ENCODE measurements at regions not wholly inside any gene's neighbourhood (a gene's known extent, or its start where the extent isn't known, plus 50 kb on each side); places are given as distances from the start of the nearest gene placed in this dataset.
"Not testable (repeated sequence)": the region's sequence is repeated elsewhere in the genome, so short reads cannot be mapped to it uniquely, and the experiment has no call there.

DNA sequence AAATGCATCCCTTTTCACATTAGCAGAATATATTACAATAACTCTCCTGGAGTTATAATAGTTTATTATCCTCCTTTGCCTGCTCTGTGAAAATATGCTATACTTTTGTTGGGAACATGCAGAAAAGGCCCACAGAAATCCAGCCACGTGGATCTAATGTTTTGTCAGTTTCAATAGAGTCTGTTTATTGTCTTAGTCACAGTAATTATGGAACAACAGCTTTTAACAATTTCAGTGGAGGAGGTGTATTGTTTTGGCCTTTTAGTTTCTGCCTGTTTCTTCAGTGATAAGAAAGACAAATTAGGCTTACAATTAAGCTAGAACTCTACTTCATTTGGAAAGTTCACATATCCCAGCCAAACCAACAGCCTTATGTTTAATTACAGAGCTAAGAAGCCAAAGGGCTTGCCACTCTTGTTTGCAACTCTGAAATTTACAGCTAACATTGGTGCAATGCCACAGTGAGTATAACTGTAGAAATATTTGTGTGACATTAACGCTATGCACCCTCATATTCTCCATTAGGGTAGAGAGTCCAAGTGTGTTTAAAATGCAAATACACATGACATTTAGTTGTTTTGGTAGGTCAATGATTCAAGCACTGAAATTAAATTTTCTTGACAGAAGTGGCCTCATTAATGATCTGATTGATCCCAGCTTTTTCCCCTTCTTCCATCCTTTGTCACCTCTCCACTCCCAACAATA lies 175.8 kb downstream of the USP46 start:
- Mint-ChIP-seq H3K9me3 (no peaks in the 10 kb centered on the region), H3K27ac (no peak overlapping the region), H3K36me3 (no peaks in the 10 kb centered on the region)
- ATAC-seq: no peak
- no peak for DNase-seq (ENCODE audit: low spot score in 2 of 2)

DNA sequence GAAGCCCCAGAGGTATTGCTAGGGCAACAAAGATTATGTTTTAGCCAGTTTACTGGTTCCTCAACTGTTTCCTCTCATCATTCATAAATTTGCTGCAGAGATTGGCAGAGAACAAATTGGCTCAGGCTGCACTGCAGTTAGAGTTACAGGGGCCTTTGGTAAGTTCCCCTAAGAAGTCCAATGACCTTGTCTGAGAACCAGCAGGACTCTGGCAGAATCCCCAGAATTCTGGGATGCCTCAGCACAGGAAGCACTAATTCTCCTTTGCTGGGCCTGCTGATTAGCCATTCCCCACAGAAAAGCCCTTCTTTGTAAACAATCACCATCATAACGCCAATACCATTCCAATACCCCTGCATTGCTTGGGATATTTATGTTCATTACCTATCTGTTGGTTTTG lies 151.3 kb downstream of the USP46 start:
- H3K27ac Mint-ChIP-seq: no peak overlapping the region
- H3K9me3 Mint-ChIP-seq: peaks cover 4 to 5% of the 10 kb centered on the region in 2 donors
- ATAC-seq (no peak), DNase-seq (ENCODE audit: low spot score in 2 of 2) (no peak)
- H3K36me3 Mint-ChIP-seq: no peaks in the 10 kb centered on the region

DNA sequence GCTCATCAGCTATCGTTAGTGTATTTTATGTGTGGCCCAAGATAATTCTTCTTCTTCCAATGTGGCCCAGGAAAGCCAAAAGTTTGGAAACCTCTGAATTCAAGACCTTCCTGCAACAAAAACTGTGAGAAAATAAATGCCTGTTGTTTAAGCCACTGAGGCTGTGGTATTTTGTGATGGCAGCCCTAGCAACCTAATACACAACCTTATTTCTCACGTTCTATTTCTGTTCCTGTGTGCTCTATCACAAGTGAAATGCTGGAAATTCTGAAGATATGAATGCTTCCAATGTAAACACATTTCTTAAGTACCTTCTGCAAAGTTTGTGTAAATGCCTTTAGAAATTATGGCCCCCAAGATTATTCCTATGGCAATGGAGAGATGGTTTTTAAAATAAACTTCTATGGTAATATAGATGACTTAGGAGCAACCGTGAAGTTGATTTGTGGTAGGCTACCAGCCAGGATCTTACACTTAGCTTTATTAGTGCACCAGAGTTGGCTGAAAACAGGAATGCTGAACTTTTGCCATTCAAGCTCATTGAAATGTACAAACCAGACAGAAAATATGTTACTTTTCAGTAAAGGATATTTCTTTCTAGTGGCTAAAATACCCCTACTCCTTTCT lies 148.0 kb downstream of the USP46 start:
- Mint-ChIP-seq H3K36me3 (no peaks in the 10 kb centered on the region), H3K9me3 (peaks cover 4 to 5% of the 10 kb centered on the region in 2 donors), H3K27ac (no peak overlapping the region)
- no peak for ATAC-seq
- no peak for DNase-seq (ENCODE audit: low spot score in 2 of 2)

DNA sequence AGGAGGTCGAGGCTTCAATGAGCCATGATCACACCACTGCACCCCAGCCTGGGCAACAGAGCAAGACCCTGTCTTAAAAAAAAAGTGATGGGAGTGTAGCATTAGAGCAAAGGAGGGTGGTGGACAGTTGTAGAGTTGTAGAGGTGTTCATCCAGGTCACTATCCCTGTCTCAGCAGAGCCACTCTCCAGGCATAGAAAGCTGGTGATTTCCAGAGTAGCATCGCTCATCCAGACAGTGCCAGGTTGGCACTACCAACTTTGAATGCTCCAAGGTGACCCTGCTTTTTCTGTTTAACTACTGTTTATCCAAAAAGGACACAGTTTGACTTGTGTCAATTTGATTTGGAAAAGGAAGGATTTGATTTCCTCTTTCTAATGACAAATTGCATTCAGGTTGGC lies 147.3 kb downstream of the USP46 start:
- no peaks in the 10 kb centered on the region for H3K36me3 Mint-ChIP-seq
- no peak overlapping the region for H3K27ac Mint-ChIP-seq
- ATAC-seq: no peak
- no peak for DNase-seq (ENCODE audit: low spot score in 2 of 2)
- H3K9me3 Mint-ChIP-seq: peaks cover 4 to 5% of the 10 kb centered on the region in 2 donors

DNA sequence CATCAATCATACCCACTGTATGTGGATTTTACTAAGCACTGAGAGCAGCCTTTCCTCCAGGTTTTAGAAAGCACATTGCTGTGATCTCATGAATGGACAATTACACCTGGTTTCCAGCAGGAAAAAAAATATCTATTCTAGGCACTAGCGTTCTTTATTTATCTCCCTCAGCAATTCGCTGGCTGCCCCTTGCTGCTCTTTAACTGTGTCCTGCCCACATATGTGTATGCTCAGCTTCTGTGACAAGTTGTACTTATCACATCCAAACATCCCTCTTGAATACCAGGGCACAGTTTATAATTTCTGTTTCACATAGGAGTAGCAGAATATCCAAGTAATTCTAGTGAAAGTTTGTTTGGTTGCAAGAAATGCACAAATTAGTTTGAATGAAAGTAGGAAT lies 146.8 kb downstream of the USP46 start:
- ATAC-seq: no peak
- DNase-seq (ENCODE audit: low spot score in 2 of 2): no peak
- H3K9me3 Mint-ChIP-seq: peaks cover 2% of the 10 kb centered on the region in 2 donors

DNA sequence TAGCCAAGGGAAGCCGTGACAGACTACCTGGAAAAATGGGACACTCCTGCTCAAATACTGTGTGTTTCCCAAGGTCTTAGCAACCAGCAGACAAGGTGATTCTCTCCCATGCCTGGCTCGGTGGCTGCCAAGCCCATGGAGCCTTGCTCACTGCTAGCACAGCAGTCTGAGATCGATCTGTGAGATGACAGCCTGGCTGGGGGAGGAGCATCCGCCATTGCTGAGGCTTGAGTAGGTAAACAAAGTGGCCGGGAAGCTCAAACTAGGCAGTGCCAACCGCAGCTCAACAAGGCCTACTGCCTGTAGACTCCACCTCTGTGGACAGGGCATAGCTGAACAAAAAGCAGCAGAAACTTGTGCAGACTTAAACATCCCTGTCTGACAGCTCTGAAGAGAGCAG lies 137.0 kb downstream of the USP46 start:
- peaks cover 0 to 10% of the 10 kb centered on the region in 2 donors for H3K9me3 Mint-ChIP-seq
- not testable (repeated sequence) for H3K27ac Mint-ChIP-seq

More for the DNA sequence above, 146.8 kb downstream of the USP46 start:
- no peak overlapping the region for H3K27ac Mint-ChIP-seq
- H3K36me3 Mint-ChIP-seq: no peaks in the 10 kb centered on the region

DNA sequence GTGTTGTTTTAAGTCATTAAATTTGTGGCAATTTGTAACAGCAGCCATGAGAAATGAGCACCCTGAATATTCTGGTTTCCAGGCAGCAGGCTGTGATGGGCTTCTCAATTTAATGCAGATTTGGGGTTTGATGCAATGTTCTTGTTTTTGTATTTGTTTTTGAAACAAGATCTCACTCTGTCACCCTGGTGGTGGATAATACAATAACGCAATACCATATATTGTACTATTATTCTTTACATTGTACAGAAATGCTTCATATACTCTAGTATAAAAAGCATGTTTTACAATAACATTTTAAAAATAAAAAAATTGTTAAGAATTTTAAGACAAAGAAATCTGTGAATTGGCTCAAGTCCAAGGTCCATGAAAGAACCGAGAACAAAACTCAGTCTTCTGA lies 129.1 kb downstream of the USP46 start:
- Mint-ChIP-seq H3K27ac (no peak overlapping the region), H3K36me3 (no peaks in the 10 kb centered on the region), H3K9me3 (peaks cover 0 to 8% of the 10 kb centered on the region in 2 donors)
- ATAC-seq (no peak), DNase-seq (ENCODE audit: low spot score in 2 of 2) (no peak)

More for the DNA sequence above, 137.0 kb downstream of the USP46 start:
- DNase-seq (ENCODE audit: low spot score in 2 of 2); H3K36me3 Mint-ChIP-seq; ATAC-seq: not testable (repeated sequence)

DNA sequence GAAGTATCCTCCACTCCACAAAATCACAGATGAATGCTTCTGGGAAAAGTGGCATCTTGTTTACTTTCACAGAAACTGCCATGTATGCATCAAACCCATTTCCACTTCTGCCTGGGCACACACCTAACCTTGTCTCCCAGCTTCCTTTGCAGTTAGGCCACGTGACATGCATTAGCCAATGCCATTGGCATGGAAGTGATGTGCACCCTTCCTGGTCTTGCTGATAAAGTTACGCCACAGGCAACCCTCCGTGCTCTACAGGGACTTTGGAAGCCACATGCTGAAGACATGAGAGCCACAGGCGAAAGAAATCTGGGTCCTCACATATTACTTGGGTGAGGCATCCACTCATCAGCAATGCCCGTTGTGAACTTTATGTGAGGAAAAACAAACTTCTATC lies 123.3 kb downstream of the USP46 start:
- Mint-ChIP-seq H3K36me3 (no peaks in the 10 kb centered on the region), H3K27ac (no peak overlapping the region), H3K9me3 (peaks cover 0 to 7% of the 10 kb centered on the region in 2 donors)
- ATAC-seq: no peak
- DNase-seq (ENCODE audit: low spot score in 2 of 2): no peak
